Left renal cortex interstitium (tissue), 4 donors: ENCODE measurements at regions not wholly inside any gene's neighbourhood (a gene's known extent, or its start where the extent isn't known, plus 50 kb on each side); places are given as distances from the start of the nearest gene placed in this dataset.

Experiments
- DNase-seq, 4 donors: peaks; one replicate each; pipeline ENCODE4 v3.0.0-alpha.2; 2013; ENCODE audit warnings: low read depth in 4 of 4, low spot score in 2 of 4, missing footprints in 1 of 4

GRCh38 chr4:187541666-187542065 lies 453.9 kb upstream of the ZFP42 start:
- no peak for DNase-seq

DNA sequence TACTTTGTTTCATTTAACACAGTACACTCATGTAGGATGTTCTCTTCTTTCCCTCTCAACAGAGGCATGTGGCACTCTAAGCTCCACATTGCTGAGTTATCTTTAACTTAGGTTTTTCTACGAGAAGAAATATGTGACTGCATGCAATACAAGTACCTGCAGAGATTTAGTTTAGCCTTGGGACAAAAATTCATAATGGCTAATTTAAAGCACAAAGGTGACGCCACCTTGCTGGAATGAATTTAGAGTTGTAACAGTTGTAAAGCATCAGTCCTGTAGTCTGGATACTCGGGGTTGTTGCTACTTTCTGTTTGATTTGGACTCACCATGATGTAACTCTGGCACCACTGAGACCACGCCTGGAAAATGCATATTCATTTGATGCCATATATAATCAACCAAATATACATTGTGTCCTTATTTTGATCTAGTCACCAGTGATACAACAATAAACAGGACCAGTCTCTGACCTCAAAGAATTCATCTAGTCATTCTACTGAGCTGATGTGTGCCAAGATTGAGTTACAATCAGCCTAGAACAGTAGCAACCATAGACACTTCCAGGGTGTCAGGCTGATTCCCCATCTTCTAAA lies 451.0 kb upstream of the ZFP42 start:
- DNase-seq: no peak

DNA sequence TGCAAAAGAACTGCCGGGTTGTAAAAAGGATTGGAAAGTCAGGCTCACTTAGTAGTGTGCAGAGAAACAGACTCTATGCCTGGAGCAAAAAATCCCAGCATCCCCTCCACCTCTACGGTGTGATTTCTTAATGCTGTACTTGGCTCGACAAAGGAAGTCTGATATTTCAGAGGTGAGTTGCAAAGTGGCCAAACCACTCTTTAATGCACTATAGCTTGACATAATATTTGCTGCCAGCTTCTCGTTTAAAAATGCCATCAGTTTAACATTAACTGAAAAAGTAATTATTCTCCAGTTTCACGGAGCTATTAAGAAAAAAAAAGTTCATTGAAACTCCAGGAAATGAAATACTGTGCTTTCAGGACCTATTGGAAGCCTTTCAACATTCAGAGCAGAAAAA lies 448.3 kb upstream of the ZFP42 start:
- peak in 2 of 4 donors; percentile 21 to 39 for DNase-seq

- DNase-seq: no peak
Measured at GRCh38 chr4:187550256-187550950, 445.2 kb upstream of the ZFP42 start.

DNA sequence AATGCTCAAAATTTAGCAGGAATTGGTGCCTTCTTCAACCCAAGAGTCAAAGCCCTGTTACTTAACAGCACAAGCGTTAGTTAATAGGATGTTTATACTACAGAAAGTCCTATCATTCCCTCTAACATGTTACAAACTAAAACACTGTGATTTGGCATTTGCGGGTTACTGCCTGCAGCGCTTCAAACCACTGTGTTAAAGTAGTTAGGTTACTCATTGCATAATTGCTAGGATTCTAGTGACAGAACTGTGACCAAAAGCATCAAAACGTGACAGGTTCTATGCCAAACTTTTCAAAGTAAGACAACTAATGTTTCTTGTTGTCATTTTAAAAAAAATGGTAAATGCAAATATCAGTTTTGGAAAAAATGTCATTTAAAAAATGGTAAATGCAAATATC lies 442.8 kb upstream of the ZFP42 start:
- no peak for DNase-seq

- no peak for DNase-seq
Measured at GRCh38 chr4:187555174-187555573, 440.4 kb upstream of the ZFP42 start.

DNA sequence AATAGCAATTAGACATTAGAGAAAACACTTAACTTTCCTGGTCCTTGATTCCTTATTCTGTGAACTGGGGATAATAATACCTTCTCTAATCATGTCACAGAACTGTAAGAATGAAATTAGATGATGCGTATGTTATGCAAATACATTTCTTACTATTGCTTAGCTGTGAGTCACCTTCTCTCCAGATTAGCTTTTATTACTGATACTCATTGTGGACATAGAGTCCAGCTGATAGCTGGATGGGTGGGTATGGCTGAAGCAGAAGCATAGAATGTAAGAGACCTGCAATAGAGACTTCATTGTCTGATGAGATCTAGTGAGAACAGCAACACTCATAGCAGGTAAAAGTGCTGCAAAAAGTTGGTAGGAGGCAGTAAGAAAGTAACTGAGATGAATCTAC lies 437.2 kb upstream of the ZFP42 start:
- no peak for DNase-seq

- no peak for DNase-seq
Measured at GRCh38 chr4:187562345-187562744, 433.2 kb upstream of the ZFP42 start.

- no peak for DNase-seq
Measured at GRCh38 chr4:187565416-187565815, 430.2 kb upstream of the ZFP42 start.

GRCh38 chr4:187569871-187570270 lies 425.7 kb upstream of the ZFP42 start:
- no peak for DNase-seq

GRCh38 chr4:187575706-187576105 lies 419.9 kb upstream of the ZFP42 start:
- no peak for DNase-seq

GRCh38 chr4:187576751-187577150 lies 418.8 kb upstream of the ZFP42 start:
- no peak for DNase-seq

DNA sequence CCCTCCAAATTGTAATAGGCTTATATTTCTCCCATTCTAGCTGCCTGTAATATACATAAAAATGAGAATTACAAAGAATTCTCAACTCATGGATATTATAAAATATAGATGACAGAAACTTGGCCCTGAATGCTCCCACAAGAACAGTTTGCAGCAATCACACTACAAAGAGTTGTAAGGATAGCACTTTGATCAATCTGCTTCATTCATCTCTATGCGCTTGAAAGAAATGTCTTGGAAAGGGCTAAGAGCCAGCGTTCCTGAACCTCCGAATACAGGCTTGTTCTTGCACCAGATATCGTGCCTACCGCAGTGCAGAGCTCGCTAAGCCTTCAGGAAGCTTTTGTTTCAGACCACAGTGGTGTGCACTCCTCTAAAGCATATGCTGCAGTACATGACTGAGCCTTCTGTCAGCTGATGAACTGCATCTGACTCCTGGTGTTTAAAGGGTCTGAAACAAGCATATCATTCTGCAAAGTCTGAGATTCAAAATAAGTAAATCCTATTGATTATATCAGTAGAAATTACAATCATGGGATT lies 417.6 kb upstream of the ZFP42 start:
- DNase-seq: no peak

DNA sequence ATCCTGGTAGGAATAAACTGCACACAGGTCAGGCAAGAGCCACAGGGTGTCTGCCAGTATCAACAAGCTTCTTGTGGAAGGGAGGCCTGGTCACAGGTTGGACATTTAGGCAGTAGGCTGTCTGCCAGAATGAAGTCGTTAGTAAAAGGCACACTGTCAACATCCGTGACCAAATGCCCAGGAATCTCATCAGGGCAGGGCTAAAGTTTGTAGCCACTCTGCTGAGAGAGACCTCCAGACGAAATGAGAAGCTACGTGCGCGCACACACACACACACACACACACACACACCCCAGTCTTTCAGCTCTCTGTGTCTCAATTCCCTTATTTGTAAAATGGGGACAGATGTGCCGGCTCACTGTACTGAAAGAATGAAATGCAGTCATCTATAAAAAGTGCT lies 408.7 kb upstream of the ZFP42 start:
- DNase-seq: no peak

- no peak for DNase-seq
Measured at GRCh38 chr4:187598196-187598595, 397.4 kb upstream of the ZFP42 start.

GRCh38 chr4:187602339-187603092 lies 393.1 kb upstream of the ZFP42 start:
- DNase-seq: no peak

DNA sequence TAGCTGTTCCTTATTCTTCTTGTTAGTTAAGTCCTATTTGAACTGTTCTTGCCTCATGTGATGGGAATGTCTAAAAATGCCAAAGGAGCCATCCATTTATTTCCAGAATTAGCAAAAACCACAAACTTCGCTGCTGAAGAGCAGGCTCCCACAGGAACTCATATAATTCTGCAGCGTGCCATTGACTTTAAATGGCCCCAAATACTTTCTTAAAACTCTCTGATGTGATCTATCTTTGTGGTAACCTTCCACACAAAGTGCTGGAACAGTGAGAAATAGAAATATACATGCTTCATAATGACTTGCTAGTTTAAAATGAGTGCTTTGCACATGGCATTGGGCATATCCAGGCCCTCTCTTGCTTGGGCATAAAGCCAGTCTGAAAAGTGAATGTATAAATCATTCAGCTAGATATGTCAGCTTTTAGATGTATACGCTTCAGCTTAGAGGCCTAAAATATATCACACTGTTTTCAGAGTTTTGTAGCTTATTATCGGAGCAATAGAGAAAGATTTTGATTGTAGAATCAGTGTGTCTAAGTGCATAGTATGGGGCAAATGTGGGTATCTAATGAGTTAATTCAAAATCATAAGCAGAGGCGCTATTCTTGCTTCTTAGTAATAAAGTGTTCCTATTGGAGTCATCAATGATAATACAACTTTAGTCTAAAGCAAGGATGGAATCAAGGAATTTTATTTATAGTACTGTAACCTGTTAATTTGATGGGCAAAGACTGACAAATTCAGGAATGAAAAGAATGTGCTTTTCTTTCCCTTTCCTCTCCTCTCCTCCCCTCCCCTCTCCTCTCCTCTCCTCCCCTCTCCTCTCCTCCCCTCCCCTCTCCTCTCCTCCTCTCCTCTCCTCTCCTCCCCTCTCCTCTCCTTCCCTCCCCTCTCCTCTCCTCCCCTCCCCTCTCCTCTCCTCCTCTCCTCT lies 392.2 kb upstream of the ZFP42 start:
- DNase-seq: no peak

DNA sequence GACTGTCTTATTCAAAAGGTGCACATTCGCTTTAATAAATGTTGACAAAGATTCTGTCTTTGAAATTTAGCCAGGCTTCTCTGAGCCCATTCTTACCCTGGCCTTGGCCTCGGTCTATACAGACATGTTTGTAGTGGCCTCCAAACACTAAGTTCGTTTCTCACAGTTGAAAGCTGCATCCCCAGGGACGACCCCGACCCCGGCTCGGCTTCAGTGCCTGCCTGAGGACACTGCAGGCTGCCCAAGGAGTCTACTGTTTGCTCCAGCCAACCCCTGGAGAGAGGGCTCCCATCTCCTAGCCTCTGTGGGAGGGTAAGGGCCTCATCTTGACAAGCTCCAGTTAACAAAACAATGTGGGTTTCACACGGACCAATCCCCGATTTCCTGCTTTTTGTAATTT lies 390.6 kb upstream of the ZFP42 start:
- DNase-seq: no peak

- DNase-seq: no peak
Measured at GRCh38 chr4:187606581-187606980, 389.0 kb upstream of the ZFP42 start.

DNA sequence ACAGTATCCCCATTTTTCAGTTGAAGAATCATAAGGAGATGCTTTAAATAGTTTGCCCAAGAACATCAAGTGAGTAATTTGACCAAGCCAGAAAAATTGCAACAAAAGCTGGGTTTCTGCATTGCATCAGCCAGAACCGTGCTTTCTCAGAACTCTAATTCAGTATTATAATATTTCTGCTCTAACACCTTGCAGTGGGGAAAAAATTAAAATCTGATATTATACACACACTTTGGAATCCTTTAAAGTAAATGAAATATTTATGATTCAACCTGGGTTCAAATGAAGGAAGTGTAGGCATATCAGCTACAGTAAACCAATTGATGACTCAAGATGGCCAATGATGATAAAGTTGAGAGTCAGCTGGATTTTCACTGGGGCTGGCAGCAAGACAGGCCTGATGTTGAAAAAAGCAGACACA lies 387.6 kb upstream of the ZFP42 start:
- no peak for DNase-seq

DNA sequence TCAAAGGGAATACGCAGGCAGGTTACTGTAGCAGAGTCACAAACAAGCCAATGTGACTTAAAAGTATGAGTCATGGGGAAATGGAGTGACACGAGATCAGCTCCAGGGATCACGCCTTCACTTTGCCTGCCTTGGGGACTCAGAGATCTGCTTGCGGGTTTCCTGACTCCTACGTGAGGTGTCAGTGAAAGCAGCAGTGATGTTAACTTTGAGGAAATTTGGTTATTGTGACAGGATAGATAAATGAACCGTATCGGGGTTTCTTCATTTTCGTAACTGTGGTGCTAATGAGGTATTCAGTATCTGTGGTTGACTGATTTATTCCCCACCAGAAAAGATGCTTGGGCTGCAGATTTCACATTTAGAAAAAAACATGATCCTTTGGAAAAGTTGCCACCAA lies 383.3 kb upstream of the ZFP42 start:
- DNase-seq: no peak
